ENCODE measurements at regions not wholly inside any gene's neighbourhood (a gene's known extent, or its start where the extent isn't known, plus 50 kb on each side); places are given as distances from the start of the nearest gene placed in this dataset.

DNA sequence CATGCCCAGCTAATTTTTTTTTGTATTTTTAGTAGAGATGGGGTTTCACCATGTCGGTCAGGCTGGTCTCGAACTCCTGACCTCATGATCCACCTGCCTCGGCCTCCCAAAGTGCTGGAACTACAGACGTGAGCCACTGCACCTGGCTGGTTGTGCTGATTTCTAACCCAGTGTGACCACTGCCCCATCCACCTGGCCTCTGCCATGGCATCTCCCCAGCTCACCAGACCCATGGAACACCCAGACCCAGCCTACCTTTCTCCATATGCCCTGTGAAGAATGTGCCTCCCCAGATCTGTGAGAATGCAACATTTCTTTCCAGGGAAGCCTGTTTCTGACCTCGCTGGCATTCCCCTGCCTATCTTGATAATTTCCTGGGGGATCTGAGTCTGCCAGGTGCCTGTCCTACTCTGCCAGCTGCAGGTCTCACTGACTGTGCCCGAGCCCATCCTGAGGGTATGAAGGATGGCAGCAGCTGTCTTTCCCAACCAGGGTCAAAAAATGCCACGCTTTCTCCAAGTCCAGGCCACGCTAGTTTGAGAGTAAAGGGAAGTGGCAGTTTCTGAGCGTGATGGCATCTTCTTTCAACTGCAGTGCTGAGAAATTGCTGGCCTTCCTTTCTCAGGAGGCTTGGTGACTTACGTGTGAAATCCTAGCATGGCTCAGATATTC, 324.4 kb upstream of the ZNF32 start:
- TF ChIP-seq, protein P1, sequence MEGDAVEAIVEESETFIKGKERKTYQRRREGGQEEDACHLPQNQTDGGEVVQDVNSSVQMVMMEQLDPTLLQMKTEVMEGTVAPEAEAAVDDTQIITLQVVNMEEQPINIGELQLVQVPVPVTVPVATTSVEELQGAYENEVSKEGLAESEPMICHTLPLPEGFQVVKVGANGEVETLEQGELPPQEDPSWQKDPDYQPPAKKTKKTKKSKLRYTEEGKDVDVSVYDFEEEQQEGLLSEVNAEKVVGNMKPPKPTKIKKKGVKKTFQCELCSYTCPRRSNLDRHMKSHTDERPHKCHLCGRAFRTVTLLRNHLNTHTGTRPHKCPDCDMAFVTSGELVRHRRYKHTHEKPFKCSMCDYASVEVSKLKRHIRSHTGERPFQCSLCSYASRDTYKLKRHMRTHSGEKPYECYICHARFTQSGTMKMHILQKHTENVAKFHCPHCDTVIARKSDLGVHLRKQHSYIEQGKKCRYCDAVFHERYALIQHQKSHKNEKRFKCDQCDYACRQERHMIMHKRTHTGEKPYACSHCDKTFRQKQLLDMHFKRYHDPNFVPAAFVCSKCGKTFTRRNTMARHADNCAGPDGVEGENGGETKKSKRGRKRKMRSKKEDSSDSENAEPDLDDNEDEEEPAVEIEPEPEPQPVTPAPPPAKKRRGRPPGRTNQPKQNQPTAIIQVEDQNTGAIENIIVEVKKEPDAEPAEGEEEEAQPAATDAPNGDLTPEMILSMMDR (IDR thresholded peaks at IDR 0.05; ENCODE audit: control insufficient read depth, insufficient read depth, low read depth, low read length, missing control alignments) = no peak
- H3K4me3 ChIP-seq (ENCODE audit: control insufficient read depth, low read depth, low read length) = no peak overlapping the region
- DNase-seq (ENCODE audit: low read depth) = no peak

DNA sequence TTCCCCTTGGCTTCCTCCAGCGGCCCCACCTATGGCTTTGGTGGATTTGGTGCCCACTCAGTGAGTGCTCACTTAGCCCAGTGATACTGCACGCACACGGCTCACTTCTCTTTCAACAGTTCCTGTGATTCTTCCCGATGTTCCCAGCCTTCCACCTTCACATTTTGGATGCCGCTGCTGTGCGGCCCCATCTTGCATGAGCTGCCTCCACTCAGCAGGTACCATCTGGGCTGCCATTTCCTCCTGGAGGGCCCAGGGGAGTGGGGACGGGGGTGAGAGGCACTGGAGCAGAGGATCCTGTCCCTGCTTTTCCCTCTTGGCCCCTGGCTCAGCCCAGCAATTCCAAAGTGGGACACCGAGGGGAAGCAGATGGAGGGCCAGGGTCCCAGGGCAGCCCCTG, 323.3 kb upstream of the ZNF32 start:
- TF ChIP-seq, protein P1 (IDR thresholded peaks at IDR 0.05; ENCODE audit: control insufficient read depth, insufficient read depth, low read depth, low read length, missing control alignments) = no peak
- DNase-seq (ENCODE audit: low read depth) = no peak
- no peak overlapping the region for H3K4me3 ChIP-seq (ENCODE audit: control insufficient read depth, low read depth, low read length)

DNA sequence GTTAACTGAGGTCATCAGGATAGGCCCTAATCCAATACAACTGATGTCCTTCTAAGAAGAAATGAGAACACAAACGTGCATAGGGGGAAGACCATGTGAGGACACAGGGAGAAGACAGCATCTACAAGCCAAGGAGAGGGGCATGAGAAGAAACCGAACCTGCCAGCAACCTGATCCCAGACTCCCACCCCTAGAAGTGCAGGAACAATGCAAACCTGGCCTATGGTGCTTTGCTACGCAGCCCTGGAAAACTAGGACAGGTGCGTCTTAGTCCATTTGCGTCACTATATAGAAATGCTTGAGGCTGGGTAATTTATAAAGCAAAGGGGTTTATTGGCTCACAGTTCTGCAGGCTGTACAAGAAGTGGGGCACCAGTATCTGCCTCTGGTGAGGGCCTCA, 322.6 kb upstream of the ZNF32 start:
- no peak overlapping the region for H3K4me3 ChIP-seq (ENCODE audit: control insufficient read depth, low read depth, low read length)
- TF ChIP-seq, protein P1 (IDR thresholded peaks at IDR 0.05; ENCODE audit: control insufficient read depth, insufficient read depth, low read depth, low read length, missing control alignments) = no peak
- DNase-seq (ENCODE audit: low read depth) = no peak

DNA sequence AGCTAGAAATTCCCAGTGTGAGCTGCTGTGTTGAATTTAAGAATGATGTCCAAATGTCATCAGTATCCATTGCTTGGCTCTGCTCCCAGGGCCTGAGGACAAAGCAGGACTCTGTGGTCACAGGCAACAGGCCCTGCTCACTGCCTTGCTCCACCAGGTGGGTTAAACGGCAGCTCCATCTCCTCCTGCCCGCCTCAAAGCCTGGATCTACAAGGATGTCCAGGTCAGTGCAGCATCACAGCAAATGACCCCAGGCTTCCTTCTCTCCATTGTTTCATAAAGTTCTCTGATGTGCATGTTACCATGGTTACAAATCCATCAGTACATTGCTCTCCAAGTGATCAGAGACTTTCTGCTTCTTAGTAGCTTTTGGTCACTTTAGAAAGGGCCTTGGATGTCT, 322.0 kb upstream of the ZNF32 start:
- H3K4me3 ChIP-seq (ENCODE audit: control insufficient read depth, low read depth, low read length) = no peak overlapping the region
- no peak for DNase-seq (ENCODE audit: low read depth)
- TF ChIP-seq, protein P1 (IDR thresholded peaks at IDR 0.05; ENCODE audit: control insufficient read depth, insufficient read depth, low read depth, low read length, missing control alignments) = no peak

DNA sequence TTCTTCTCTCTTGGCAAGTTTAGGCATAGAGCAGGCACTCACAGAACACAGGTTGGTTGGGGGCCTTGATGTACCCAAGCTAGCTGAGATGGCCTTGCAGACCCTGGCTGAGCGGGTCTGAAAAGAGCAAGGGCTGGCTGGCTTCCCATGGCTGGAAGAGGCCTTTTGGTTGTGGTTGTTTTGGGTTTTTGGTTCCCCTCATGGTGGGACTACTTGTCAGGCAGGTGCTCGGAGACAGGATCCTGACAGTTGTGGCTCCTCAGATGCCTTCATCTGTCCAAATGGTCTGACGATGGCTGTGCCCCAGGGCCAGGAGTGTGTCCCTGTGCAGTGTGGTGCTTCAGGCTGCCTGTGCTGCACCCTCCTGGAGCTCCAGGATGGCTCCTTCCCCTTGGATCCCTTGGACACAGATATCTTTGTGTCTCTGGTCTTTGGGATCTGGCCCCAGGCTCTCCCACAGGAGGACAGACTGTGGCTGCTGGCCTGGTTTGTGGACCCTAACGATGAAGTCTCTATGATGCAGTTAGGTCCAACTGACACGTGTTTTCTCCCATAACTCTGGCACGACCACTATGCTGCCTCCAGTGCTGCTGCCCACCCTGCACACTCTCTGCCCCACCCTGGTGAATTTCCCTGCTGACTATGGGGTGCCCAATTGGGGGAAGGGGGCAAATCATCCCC, 321.5 kb upstream of the ZNF32 start:
- TF ChIP-seq, protein P1 (IDR thresholded peaks at IDR 0.05; ENCODE audit: control insufficient read depth, insufficient read depth, low read depth, low read length, missing control alignments) = no peak
- no peak for DNase-seq (ENCODE audit: low read depth)
- no peak overlapping the region for H3K4me3 ChIP-seq (ENCODE audit: control insufficient read depth, low read depth, low read length)

DNA sequence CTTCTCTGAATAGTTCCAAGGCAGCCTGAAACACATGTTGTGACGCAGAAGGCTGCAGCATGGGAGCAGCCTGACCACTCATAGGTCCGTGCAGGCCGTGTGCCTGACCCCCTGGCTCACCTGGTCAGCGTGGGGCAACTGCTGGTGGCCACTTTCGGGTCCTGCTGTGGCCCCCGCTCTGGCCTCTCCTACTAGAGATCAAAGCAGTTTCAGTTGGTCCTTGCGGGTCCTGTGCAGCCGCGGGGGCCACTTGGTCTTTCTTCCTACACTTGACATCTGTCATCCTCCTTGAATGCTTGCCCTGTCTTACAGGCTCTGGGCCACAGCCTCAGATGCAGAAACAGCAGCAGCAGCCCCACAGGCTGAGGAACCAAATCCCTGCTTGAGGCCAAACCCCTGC, 320.8 kb upstream of the ZNF32 start:
- no peak overlapping the region for H3K4me3 ChIP-seq (ENCODE audit: control insufficient read depth, low read depth, low read length)
- no peak for DNase-seq (ENCODE audit: low read depth)
- TF ChIP-seq, protein P1 (IDR thresholded peaks at IDR 0.05; ENCODE audit: control insufficient read depth, insufficient read depth, low read depth, low read length, missing control alignments) = no peak
